HEK293T (cell line): ENCODE measurements at regions not wholly inside any gene's neighbourhood (a gene's known extent, or its start where the extent isn't known, plus 50 kb on each side); places are given as distances from the start of the nearest gene placed in this dataset.

Source experiments
- ARNT ChIP-seq: fragments of 450-650 bp; IDR thresholded peaks from 2 replicates; pipeline ENCODE4 v1.6.1; 2017; ENCODE audit warnings: mild to moderate bottlenecking
- BHLHE40 ChIP-seq: fragments of 450-650 bp; IDR thresholded peaks from 2 replicates; pipeline ENCODE4 v1.6.1; 2016; ENCODE audit warnings: mild to moderate bottlenecking, moderate library complexity, borderline replicate concordance
- ELF4 ChIP-seq: fragments of 450-650 bp; IDR thresholded peaks from 2 replicates; pipeline ENCODE4 v1.6.1; 2017; ENCODE audit warnings: antibody characterized with exemption
- FOXA1 ChIP-seq: fragments of 450-650 bp; IDR thresholded peaks from 2 replicates; pipeline ENCODE4 v1.6.1; 2016; ENCODE audit warnings: mild to moderate bottlenecking
- FOXK2 ChIP-seq: fragments of 450-650 bp; IDR thresholded peaks from 2 replicates; pipeline ENCODE4 v1.6.1; 2016; ENCODE audit warnings: mild to moderate bottlenecking
- FOXM1 ChIP-seq: fragments of 450-650 bp; IDR thresholded peaks from 2 replicates; pipeline ENCODE4 v1.6.1; 2017; ENCODE audit warnings: mild to moderate bottlenecking, borderline replicate concordance
- HDGF ChIP-seq: fragments of 450-650 bp; IDR thresholded peaks from 2 replicates; pipeline ENCODE4 v1.6.1; 2017; ENCODE audit warnings: antibody characterized with exemption, borderline replicate concordance
- L3MBTL2 ChIP-seq: fragments of 450-650 bp; conservative IDR thresholded peaks from 2 replicates; pipeline ENCODE4 v1.6.1; 2016; ENCODE audit warnings: mild to moderate bottlenecking
- LEF1 ChIP-seq: fragments of 450-650 bp; IDR thresholded peaks from 2 replicates; pipeline ENCODE4 v1.6.1; 2017; ENCODE audit warnings: mild to moderate bottlenecking, borderline replicate concordance
- PKNOX1 ChIP-seq: fragments of 450-650 bp; IDR thresholded peaks from 2 replicates; pipeline ENCODE4 v1.6.1; 2016
- SP1 ChIP-seq: fragments of 450-650 bp; IDR thresholded peaks from 2 replicates; pipeline ENCODE4 v1.6.1; 2017
- SUZ12 ChIP-seq: fragments of 450-650 bp; IDR thresholded peaks from 2 replicates; pipeline ENCODE4 v1.6.1; 2016; ENCODE audit warnings: mild to moderate bottlenecking
- TARDBP ChIP-seq: fragments of 450-650 bp; IDR thresholded peaks from 2 replicates; pipeline ENCODE4 v1.6.1; 2016
- ZNF384 ChIP-seq: fragments of 450-650 bp; IDR thresholded peaks from 2 replicates; pipeline ENCODE4 v1.6.1; 2016

- TF ChIP-seq ARNT, result no peak
- TF ChIP-seq SP1, result no peak
- TF ChIP-seq FOXM1, result no peak
- no peak for TF ChIP-seq BHLHE40
- TF ChIP-seq TARDBP, result no peak
- TF ChIP-seq FOXA1, result no peak
- no peak for TF ChIP-seq PKNOX1
- TF ChIP-seq FOXK2, result no peak
- no peak for TF ChIP-seq ELF4
- no peak for TF ChIP-seq LEF1
- no peak for TF ChIP-seq L3MBTL2
- TF ChIP-seq ZNF384, result no peak
- TF ChIP-seq HDGF, result no peak
- TF ChIP-seq SUZ12, result no peak
These were observed 338.4 kb upstream of the CITED2 start for GRCh38 chr6:139712830-139713229.
